ENCODE measurements at regions not wholly inside any gene's neighbourhood (a gene's known extent, or its start where the extent isn't known, plus 50 kb on each side); places are given as distances from the start of the nearest gene placed in this dataset.

GRCh38 chr7:16144361-16144760, 277.0 kb downstream of the CRPPA start:
- no peak for DNase-seq (ENCODE audit: low spot score)

- no peak for DNase-seq (ENCODE audit: low spot score)
Measured at GRCh38 chr7:16137944-16138343, 283.4 kb downstream of the CRPPA start.

- no peak for DNase-seq (ENCODE audit: low spot score)
Measured at GRCh38 chr7:16136896-16137295, 284.4 kb downstream of the CRPPA start.

GRCh38 chr7:16135658-16136057, 285.7 kb downstream of the CRPPA start:
- no peak for DNase-seq (ENCODE audit: low spot score)

- DNase-seq (ENCODE audit: low spot score) = no peak
Measured at GRCh38 chr7:16130111-16131110, 290.9 kb downstream of the CRPPA start.

GRCh38 chr7:16129431-16130110, 291.8 kb downstream of the CRPPA start:
- DNase-seq (ENCODE audit: low spot score) = no peak

GRCh38 chr7:16123117-16123770, 298.1 kb downstream of the CRPPA start:
- DNase-seq (ENCODE audit: low spot score) = no peak

- no peak for DNase-seq (ENCODE audit: low spot score)
Measured at GRCh38 chr7:16121876-16122390, 299.4 kb downstream of the CRPPA start.

GRCh38 chr7:16115374-16115773, 306.0 kb downstream of the CRPPA start:
- DNase-seq (ENCODE audit: low spot score) = no peak

GRCh38 chr7:16114633-16115032, 306.7 kb downstream of the CRPPA start:
- no peak for DNase-seq (ENCODE audit: low spot score)

- DNase-seq (ENCODE audit: low spot score) = no peak
Measured at GRCh38 chr7:16114071-16114470, 307.3 kb downstream of the CRPPA start.

GRCh38 chr7:16113058-16113457, 308.3 kb downstream of the CRPPA start:
- no peak for DNase-seq (ENCODE audit: low spot score)

- no peak for DNase-seq (ENCODE audit: low spot score)
Measured at GRCh38 chr7:16106869-16107268, 314.5 kb downstream of the CRPPA start.

- DNase-seq (ENCODE audit: low spot score) = no peak
Measured at GRCh38 chr7:16106300-16106699, 315.0 kb downstream of the CRPPA start.

GRCh38 chr7:16099302-16099849, 322.0 kb downstream of the CRPPA start:
- no peak for DNase-seq (ENCODE audit: low spot score)

GRCh38 chr7:16098585-16099179, 322.7 kb downstream of the CRPPA start:
- no peak for DNase-seq (ENCODE audit: low spot score)

GRCh38 chr7:16098058-16098457, 323.3 kb downstream of the CRPPA start:
- DNase-seq (ENCODE audit: low spot score) = no peak

GRCh38 chr7:16095171-16095950, 326.0 kb downstream of the CRPPA start:
- DNase-seq (ENCODE audit: low spot score) = no peak

- no peak for DNase-seq (ENCODE audit: low spot score)
Measured at GRCh38 chr7:16094651-16095050, 326.7 kb downstream of the CRPPA start.

GRCh38 chr7:16092711-16093110, 328.6 kb downstream of the CRPPA start:
- DNase-seq (ENCODE audit: low spot score) = no peak

Data from germinal center (tissue), 1 donor.